GM12892 (cell line): ENCODE measurements at regions not wholly inside any gene's neighbourhood (a gene's known extent, or its start where the extent isn't known, plus 50 kb on each side); places are given as distances from the start of the nearest gene placed in this dataset.

Source experiments
- POLR2A ChIP-seq: IDR thresholded peaks from 2 replicates; pipeline ENCODE4 v1.6.1; 2011; ENCODE audit warnings: low read depth, low read length, control low read depth
- POLR2AphosphoS5 ChIP-seq: IDR thresholded peaks from 2 replicates; pipeline ENCODE4 v1.6.1; 2011; ENCODE audit warnings: low read depth, low read length, control low read depth

DNA sequence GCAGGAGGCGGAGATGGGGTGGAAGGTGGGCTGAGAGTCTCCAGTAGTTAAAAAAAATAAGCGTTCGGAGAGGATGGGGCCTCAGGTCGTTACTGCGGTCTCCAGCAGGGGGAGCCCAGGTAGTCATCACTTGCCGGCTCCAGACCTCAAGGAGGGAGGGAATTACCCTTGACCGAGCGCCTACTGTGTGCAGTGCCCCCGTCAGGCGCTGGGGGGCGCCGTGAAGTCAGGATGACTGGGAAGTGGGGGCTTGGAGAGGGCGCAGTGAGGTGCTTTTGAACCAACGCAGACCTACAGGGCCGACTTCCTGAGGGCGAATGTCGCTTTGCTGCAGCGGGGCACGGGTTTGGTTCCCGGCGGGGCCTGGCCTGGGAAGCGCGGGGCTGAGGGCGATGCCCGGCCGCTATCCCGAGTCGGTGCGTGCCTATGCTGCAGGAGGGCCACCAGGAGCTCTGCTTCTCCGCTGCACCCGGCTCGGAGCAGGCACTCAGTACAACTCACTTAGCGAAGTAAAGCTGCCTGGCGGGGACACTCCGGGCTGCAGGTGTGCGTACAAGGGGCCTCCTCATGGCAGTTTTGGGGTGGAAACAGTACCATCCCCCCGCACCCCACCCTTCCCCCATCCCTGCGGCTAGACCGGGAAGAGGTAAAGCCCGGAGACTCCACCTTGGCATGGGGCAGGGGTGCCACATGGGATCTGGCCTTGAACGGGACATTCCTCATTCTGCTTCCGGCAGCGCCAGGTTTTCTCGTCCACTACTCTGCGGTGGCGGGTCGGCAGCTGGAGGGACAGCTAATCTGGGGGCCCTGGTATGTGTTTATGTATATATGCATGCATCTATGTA, 79.8 kb downstream of the RHCG start:
- TF ChIP-seq POLR2AphosphoS5 (no peak), POLR2A (no peak)
